GM18858 (cell line): ENCODE measurements at regions not wholly inside any gene's neighbourhood (a gene's known extent, or its start where the extent isn't known, plus 50 kb on each side); places are given as distances from the start of the nearest gene placed in this dataset.
"Not testable (repeated sequence)": the region's sequence is repeated elsewhere in the genome, so short reads cannot be mapped to it uniquely, and the experiment has no call there.

Experiments used
- ATAC-seq: cut with Tn5 transposase; IDR thresholded peaks from one replicate; pipeline ENCODE4 v1.9.1; 2021; ENCODE audit not compliant: unreplicated experiment

DNA sequence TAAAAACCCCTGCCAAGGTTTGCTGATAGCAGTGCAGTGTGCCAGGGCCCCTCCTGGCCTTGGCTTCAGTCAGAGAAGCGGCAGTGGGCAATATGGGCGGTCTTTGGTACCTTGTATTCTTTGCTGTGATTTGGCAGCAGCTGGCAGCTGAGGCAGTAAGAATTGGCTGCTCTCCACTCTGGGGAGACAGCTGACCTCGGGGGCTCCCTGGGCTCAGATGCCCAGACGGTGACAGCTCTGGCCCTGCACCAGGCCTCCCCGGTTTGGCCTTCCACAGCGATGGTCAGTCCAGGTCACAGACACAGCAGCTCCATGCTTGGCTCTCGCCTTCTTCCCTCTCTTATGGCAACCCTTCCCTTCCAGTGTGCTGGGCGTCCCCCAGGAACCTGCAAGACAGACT lies 330.9 kb downstream of the BCOR start:
- no peak for ATAC-seq

DNA sequence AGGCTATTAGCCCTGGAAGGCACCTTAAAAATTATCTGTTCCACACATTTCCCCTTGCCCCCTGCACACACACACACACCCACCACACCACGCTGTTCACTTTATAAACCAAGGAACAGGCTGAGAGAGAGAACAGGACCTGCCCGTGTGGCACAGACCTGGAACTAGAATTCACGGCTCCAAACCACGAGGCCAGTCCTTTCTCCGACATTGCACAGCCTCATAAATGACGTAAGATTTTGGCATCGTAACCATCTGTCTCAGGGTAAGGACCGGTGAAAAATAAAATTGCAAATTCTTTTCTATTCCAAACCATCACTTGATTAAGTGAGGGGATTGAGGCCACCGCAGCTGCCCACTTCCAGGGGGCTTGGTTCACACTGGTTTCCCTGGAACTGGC lies 330.3 kb downstream of the BCOR start:
- no peak for ATAC-seq

DNA sequence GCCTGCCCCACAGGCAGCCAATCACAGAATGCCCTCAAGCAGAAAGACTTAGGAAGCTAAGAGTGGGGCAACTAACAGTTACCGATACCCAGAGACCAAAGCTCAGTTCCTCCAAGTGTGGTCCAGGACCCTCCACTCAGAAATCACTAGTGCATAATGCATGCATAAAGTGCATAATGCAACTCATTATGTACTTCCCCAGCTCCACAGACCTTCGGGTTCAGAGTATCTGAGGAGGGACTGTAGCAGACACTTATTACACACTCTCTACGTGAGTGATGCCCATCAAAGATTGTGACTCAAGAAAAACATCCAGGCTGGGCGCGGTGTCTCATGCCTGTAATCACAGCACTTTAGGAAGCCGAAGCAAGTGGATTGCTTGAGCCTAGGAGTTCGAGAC lies 328.0 kb downstream of the BCOR start:
- ATAC-seq: no peak

DNA sequence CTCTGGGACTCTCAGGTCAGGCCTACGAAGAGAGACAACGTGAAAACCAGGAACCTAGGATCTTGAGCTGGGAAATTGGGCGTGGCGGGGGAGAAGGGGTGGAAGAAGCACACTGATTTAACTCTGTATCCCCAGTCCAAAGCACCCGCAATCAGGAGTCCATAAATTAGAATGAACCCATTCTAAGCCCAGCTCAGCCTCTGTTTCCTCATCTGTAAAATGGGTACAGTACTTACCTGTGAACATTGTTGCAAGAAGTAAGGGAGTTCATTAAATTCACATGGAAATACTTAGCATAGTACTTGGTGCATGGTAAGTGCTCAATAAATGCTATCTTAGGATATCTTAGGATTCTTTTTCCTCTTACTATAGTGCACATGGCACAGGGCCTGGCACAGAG lies 326.7 kb downstream of the BCOR start:
- no peak for ATAC-seq

GRCh38 chrX:39772057-39772832 lies 325.5 kb downstream of the BCOR start:
- ATAC-seq: no peak

GRCh38 chrX:39773150-39773549 lies 324.6 kb downstream of the BCOR start:
- no peak for ATAC-seq

DNA sequence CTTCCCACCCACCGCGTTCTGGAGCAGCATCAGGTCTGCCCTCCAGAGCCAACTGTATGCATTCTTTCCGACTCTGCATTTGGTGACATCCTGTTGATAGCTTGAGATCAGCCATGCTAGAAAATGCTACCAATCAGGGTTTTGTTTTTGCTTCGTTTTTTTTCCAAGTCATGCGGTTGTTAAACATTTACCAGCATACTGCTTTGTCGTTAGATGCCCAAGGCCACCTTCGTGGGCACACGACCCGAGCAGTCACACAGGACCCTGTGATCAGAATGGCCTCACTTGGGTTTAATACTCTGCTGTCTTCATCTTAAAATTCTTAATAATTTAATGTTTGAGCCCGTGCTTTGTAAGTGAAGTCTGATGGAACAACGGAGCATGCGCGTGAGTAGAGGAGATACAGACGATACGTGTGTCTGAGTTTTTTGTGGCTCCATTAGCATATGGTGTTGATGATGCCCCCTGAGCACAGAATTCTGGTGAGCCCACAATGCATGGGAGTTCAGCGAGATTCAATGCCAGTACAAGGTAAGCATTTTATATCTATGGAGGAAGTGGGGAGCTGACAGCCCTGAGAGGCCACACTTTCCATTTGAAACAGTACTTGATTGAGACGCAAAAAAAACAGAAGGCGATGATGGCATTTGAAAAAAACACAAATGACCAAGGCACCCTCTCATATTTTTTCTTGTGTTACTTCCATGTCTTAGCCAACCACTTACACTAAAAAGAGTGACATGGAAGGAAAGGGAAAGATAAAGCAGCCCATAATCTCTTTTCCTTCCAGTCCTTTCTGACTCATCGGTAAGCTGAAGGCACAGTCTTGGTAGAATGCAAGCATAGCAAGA lies 323.6 kb downstream of the BCOR start:
- no peak for ATAC-seq

DNA sequence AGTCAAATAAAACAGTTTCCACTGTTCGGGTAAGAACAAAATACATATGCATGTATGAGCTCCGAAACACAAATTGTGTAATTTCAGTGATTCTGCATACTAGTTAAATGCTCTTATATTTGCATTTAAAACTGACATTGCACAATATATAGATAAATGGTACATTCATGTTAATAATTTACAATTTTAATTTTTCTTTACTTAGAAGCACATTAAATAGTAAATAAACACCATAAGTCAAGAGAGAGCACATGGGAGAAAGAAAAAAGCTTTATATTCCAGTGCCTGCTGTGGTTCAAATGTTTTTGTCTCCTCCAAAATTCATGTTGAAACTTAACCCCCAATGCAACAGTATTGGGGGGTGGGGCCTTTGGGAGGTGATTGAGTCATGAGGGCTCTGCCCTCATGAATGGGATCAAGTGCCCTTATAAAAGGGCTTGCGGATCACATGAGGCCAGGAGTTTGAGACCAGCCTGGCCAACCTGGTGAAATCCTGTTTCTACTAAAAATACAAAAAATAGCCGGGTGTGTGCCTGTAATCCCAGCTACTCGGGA lies 322.9 kb downstream of the BCOR start:
- no peak for ATAC-seq

DNA sequence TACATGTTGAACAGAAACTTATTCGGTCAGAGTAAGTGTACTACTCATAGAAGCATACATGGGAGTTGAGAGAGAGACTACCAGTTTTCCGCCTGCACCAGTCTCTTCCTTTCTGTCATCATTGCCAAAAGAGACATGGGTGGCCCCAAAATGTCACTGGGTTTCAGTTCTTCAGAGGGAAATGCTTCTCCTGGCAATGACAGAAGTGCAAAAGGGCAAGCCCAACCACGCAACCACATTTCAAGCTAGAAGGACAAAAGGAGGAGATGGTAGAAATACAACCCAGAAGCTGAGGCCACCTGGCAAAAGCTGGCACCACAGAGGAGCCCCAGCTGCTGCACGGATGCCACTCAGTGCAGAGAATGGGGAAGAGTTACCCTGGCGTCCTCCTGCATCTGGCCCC lies 320.1 kb downstream of the BCOR start:
- ATAC-seq: no peak

GRCh38 chrX:39779952-39780783 lies 317.6 kb downstream of the BCOR start:
- ATAC-seq: no peak

DNA sequence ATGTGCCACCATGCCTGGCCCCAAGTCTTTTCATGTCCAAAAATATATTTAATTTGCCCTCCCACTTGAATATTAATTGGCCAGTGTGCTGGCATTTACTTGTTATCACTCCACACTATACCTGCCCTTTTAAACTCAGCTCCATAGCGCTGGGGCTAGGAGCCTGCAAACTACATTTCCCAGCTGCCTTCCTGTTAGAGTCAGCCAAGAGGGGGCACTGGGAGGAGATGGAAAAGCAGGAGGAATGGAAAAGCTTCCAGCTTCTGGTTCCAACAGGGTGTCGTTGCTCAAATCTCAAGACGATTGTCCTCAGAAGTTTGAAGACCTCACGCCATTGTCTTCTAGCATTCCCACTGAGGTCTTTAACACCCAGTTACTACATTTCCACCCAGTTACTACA lies 315.5 kb downstream of the BCOR start:
- no peak for ATAC-seq

DNA sequence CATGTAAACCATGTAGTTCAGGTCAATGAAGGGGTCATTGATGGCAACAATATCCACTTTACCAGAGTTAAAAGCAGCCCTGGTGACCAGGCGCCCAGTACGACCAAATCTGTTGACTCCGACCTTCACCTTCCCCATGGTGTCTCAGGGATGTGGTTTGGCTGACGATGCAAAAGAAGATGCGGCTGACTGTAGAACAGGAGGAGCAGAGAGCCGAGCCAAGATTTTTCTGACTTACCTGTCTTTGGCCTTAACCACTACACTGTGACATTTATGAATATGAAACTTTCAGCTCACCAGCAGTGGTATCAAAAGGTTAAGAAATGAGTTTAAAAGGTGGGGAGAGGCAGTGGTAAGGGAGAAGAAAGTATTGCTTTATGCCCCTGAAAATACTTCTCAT lies 309.8 kb downstream of the BCOR start:
- no peak for ATAC-seq

- no peak for ATAC-seq
Observed at GRCh38 chrX:39788521-39788920, 309.2 kb downstream of the BCOR start.

DNA sequence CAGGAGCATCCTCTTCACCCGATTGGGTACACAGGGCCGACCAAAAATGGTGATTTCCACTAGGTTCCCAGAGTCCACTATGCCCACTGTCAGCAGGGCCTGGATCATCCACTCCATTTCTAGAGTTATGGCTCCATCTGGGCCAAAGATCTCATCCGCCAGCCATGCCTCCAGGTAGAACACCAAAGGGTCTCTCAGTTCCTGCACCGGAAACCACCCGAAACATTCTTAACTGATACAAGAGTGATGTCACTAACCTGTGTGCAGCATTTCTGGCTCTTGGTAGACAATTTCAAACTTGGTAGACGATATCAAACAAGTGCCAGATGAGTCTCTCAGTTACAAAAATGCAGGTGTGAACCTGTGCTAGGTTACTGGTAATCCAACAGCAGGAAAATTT lies 306.1 kb downstream of the BCOR start:
- no peak for ATAC-seq

GRCh38 chrX:39795605-39796004 lies 302.2 kb downstream of the BCOR start:
- no peak for ATAC-seq

DNA sequence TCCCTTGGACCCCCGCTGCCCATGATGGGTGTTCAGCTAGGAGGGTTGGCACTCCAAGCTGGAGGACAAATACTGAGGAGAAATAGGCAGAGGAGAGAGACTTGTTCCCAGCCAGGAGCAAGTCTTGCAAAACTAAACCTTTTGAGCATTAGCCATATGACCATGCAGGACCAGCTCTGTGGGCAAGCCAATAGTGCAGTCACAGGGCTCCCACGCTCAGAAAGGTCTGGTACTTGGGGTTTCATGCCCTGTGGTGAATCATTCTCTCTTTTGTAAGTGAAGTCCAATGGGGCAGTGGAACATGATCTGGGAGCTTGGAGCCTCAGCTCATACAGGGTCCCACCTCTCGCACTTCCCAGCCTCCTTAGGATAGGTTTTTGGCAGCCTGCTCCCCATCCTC lies 300.9 kb downstream of the BCOR start:
- no peak for ATAC-seq

- not testable (repeated sequence) for ATAC-seq
Observed at GRCh38 chrX:39798488-39798887, 299.3 kb downstream of the BCOR start.

DNA sequence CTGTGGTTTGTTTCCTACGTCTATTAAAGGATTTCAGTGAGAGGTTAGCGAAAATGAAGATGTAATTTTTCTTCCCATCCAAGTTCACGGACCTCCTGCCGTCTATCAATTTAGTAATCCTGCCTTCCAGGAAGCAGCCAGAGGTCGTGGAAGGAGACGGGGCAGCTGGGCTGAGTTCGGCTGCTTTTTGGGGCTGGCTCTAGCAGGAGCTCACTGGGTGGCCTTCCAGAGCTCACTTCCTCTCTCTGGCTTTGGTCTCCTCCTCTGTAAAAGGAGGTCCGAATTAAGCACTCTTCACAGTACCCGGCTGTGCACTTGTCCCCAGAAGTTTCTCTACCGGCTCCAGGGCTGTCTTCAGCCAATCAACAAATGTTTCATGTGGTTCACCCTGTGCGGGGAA lies 295.4 kb downstream of the BCOR start:
- no peak for ATAC-seq

DNA sequence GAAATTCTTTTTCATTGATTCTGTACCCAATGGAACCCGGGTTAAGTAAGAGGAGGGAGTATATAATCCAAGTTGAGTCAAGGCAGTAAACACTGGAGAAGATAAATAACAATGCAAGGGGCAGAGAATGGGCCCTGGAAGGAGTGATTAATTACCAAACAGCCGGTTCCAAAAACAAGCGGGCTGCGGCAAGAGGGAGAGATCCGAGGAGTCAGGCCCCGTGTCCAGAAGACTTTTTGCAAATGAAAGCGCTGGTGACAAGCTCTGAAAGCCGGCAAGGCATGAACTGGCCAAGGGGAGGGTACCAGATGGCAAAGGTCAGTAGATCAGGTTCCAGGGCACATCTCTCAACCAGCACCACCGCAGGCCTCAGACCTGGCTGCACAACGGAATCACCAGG lies 294.9 kb downstream of the BCOR start:
- ATAC-seq: no peak

DNA sequence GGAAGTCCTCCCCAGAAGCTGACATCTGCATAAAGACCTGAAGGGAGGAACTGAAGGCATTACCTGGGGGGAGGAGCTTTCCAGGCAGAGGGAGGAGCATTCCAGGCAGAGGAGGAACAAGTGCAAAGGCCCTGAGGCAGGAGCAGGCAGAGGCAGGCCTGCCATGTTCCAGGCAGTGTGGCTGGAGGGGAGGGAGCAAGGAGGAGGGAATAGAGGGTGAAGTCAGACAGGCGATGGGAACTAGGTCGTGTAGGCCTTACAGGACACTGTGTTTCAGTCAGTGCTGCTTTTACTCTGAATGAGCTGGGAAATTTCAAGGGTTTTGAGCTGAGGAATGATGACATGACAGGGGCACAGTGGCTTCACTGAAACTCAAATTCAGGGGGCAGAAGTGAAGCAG lies 292.7 kb downstream of the BCOR start:
- no peak for ATAC-seq

DNA sequence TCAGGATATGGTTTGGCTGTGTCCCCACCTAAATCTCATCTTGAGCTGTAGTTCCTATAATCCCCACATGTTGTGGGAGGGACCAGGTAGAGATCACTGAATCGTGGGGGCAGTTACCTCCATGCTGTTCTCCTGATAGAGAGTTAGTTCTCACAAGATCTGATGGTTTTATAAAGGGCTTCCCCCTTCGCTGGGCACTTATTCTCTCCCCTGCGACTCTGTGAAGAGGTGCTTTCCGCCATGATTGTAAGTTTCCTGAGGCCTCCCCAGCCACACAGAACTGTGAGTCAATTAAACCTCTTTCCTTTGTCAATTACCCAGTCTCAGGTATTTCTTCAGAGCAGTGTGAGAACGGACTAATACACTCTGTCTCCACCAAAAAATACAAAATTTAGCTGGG lies 291.9 kb downstream of the BCOR start:
- ATAC-seq: no peak
